ENCODE measurements at regions not wholly inside any gene's neighbourhood (a gene's known extent, or its start where the extent isn't known, plus 50 kb on each side); places are given as distances from the start of the nearest gene placed in this dataset.

GRCh38 chr21:43281661-43282357 lies 113.0 kb downstream of the CRYAA start:
- DNase-seq, result no peak
- in situ Hi-C loops (cut with MboI; ENCODE audit: low pct_unique_long_range_greater_than_20kb, low sequenced_read_pairs), result no loop called here

GRCh38 chr21:43280949-43281633 lies 112.3 kb downstream of the CRYAA start:
- in situ Hi-C loops (cut with MboI; ENCODE audit: low pct_unique_long_range_greater_than_20kb, low sequenced_read_pairs), result no loop called here
- no peak for DNase-seq

- in situ Hi-C loops (cut with MboI; ENCODE audit: low pct_unique_long_range_greater_than_20kb, low sequenced_read_pairs), result no loop called here
- DNase-seq, result no peak
These were observed 110.7 kb downstream of the CRYAA start for GRCh38 chr21:43279578-43279894.

GRCh38 chr21:43278766-43279577 lies 110.2 kb downstream of the CRYAA start:
- in situ Hi-C loops (cut with MboI; ENCODE audit: low pct_unique_long_range_greater_than_20kb, low sequenced_read_pairs), result no loop called here
- no peak for DNase-seq

- in situ Hi-C loops (cut with MboI; ENCODE audit: low pct_unique_long_range_greater_than_20kb, low sequenced_read_pairs), result no loop called here
- no peak for DNase-seq
These were observed 109.6 kb downstream of the CRYAA start for GRCh38 chr21:43278359-43278758.

GRCh38 chr21:43277481-43278351 lies 108.9 kb downstream of the CRYAA start:
- no peak for DNase-seq
- in situ Hi-C loops (cut with MboI; ENCODE audit: low pct_unique_long_range_greater_than_20kb, low sequenced_read_pairs), result no loop called here

GRCh38 chr21:43276811-43277210 lies 108.0 kb downstream of the CRYAA start:
- in situ Hi-C loops (cut with MboI; ENCODE audit: low pct_unique_long_range_greater_than_20kb, low sequenced_read_pairs), result no loop called here
- DNase-seq, result no peak

- in situ Hi-C loops (cut with MboI; ENCODE audit: low pct_unique_long_range_greater_than_20kb, low sequenced_read_pairs), result no loop called here
- DNase-seq, result no peak
These were observed 106.8 kb downstream of the CRYAA start for GRCh38 chr21:43275421-43276211.

- in situ Hi-C loops (cut with MboI; ENCODE audit: low pct_unique_long_range_greater_than_20kb, low sequenced_read_pairs), result no loop called here
- DNase-seq, result no peak
These were observed 106.1 kb downstream of the CRYAA start for GRCh38 chr21:43274946-43275310.

- no peak for DNase-seq
- in situ Hi-C loops (cut with MboI; ENCODE audit: low pct_unique_long_range_greater_than_20kb, low sequenced_read_pairs), result no loop called here
These were observed 105.5 kb downstream of the CRYAA start for GRCh38 chr21:43274022-43274945.

GRCh38 chr21:43273708-43274021 lies 104.9 kb downstream of the CRYAA start:
- DNase-seq, result no peak
- in situ Hi-C loops (cut with MboI; ENCODE audit: low pct_unique_long_range_greater_than_20kb, low sequenced_read_pairs), result no loop called here

- in situ Hi-C loops (cut with MboI; ENCODE audit: low pct_unique_long_range_greater_than_20kb, low sequenced_read_pairs), result no loop called here
- DNase-seq, result no peak
These were observed 104.4 kb downstream of the CRYAA start for GRCh38 chr21:43273016-43273707.

- DNase-seq, result no peak
- in situ Hi-C loops (cut with MboI; ENCODE audit: low pct_unique_long_range_greater_than_20kb, low sequenced_read_pairs), result no loop called here
These were observed 103.8 kb downstream of the CRYAA start for GRCh38 chr21:43272591-43272990.

- in situ Hi-C loops (cut with MboI; ENCODE audit: low pct_unique_long_range_greater_than_20kb, low sequenced_read_pairs), result no loop called here
- no peak for DNase-seq
These were observed 102.7 kb downstream of the CRYAA start for GRCh38 chr21:43271452-43272020.

- in situ Hi-C loops (cut with MboI; ENCODE audit: low pct_unique_long_range_greater_than_20kb, low sequenced_read_pairs), result no loop called here
- no peak for DNase-seq
These were observed 102.0 kb downstream of the CRYAA start for GRCh38 chr21:43270800-43271301.

GRCh38 chr21:43269957-43270705 lies 101.3 kb downstream of the CRYAA start:
- DNase-seq, result no peak
- in situ Hi-C loops (cut with MboI; ENCODE audit: low pct_unique_long_range_greater_than_20kb, low sequenced_read_pairs), result no loop called here

Measured in KBM-7 (cell line).